ENCODE measurements at regions not wholly inside any gene's neighbourhood (a gene's known extent, or its start where the extent isn't known, plus 50 kb on each side); places are given as distances from the start of the nearest gene placed in this dataset.
"Not testable (repeated sequence)": the region's sequence is repeated elsewhere in the genome, so short reads cannot be mapped to it uniquely, and the experiment has no call there.

GRCh38 chr6:14476793-14477531 lies 359.4 kb downstream of the CD83 start:
- no peak for TF ChIP-seq CTCF (IDR thresholded peaks at IDR 0.05)
- TF ChIP-seq POLR2A (IDR thresholded peaks at IDR 0.05), result peak in 1 of 3 donors; percentile 6
- H3K27me3 ChIP-seq, result no peaks in the 10 kb centered on the region
- 6 to 8% methylated on average over 12 of the region's 12 CpGs for WGBS, 2 donors
- no peaks in the 10 kb centered on the region for H3K36me3 ChIP-seq (replicated peaks in 1 of 2; ENCODE audit: insufficient read depth in 1 of 2, low read depth in 2 of 2)
- H3K4me3 ChIP-seq, result no peak overlapping the region
- intact Hi-C loops (cut with DNase I), result no loop called here
- H3K9me3 ChIP-seq, result no peaks in the 10 kb centered on the region
- peaks cover 8% of the 10 kb centered on the region for H3K4me1 ChIP-seq
- DNase-seq (peak; percentile 52 to 79 (median 64)), ATAC-seq (peak; percentile 91)
- peak overlapping the region; percentile 35 to 77 (median 66) for H3K27ac ChIP-seq

GRCh38 chr6:14477559-14477958 lies 360.0 kb downstream of the CD83 start:
- Histone ChIP-seq H3K4me3 (no peak overlapping the region), H3K4me1 (peaks cover 8% of the 10 kb centered on the region), H3K9me3 (no peaks in the 10 kb centered on the region), H3K27ac (peak overlapping the region; percentile 19 to 77 (median 58)), H3K27me3 (no peaks in the 10 kb centered on the region), H3K36me3 (replicated peaks in 1 of 2; ENCODE audit: insufficient read depth in 1 of 2, low read depth in 2 of 2) (no peaks in the 10 kb centered on the region)
- TF ChIP-seq POLR2A (IDR thresholded peaks at IDR 0.05), result no peak
- no peak for TF ChIP-seq CTCF (IDR thresholded peaks at IDR 0.05)
- DNase-seq (no peak), ATAC-seq (no peak)
- 49 to 59% methylated on average over 7 of the region's 7 CpGs for WGBS, 2 donors
- intact Hi-C loops (cut with DNase I), result no loop called here

GRCh38 chr6:14478381-14479225 lies 361.0 kb downstream of the CD83 start:
- H3K27ac ChIP-seq, result peak overlapping the region in 1 of 4 donors; percentile 77
- intact Hi-C loops (cut with DNase I), result no loop called here
- WGBS, 2 donors, result 60 to 69% methylated on average over 10 of the region's 10 CpGs
- no peak for TF ChIP-seq CTCF (IDR thresholded peaks at IDR 0.05)
- no peak for TF ChIP-seq POLR2A (IDR thresholded peaks at IDR 0.05)
- no peaks in the 10 kb centered on the region for H3K9me3 ChIP-seq
- ATAC-seq, result no peak
- H3K27me3 ChIP-seq, result no peaks in the 10 kb centered on the region
- H3K4me3 ChIP-seq, result no peak overlapping the region
- no peaks in the 10 kb centered on the region for H3K36me3 ChIP-seq (replicated peaks in 1 of 2; ENCODE audit: insufficient read depth in 1 of 2, low read depth in 2 of 2)
- H3K4me1 ChIP-seq, result peaks cover 8% of the 10 kb centered on the region
- DNase-seq, result no peak

- WGBS, 2 donors, result no CpG with 5 or more reads among the region's 1 CpG
- H3K4me3 ChIP-seq; H3K4me1 ChIP-seq; H3K27ac ChIP-seq; H3K27me3 ChIP-seq; intact Hi-C loops (cut with DNase I); H3K36me3 ChIP-seq (replicated peaks in 1 of 2; ENCODE audit: insufficient read depth in 1 of 2, low read depth in 2 of 2); DNase-seq; ATAC-seq; H3K9me3 ChIP-seq: not testable (repeated sequence)
Observed at GRCh38 chr6:14481946-14482345, 364.4 kb downstream of the CD83 start.

GRCh38 chr6:14487625-14488024 lies 370.1 kb downstream of the CD83 start:
- no peak for TF ChIP-seq CTCF (IDR thresholded peaks at IDR 0.05)
- no peak for TF ChIP-seq POLR2A (IDR thresholded peaks at IDR 0.05)
- intact Hi-C loops (cut with DNase I), result no loop called here
- no peaks in the 10 kb centered on the region for H3K27me3 ChIP-seq

More at GRCh38 chr6:14487625-14488024, 370.1 kb downstream of the CD83 start:
- WGBS, 2 donors, result 100% methylated on average over 3 of the region's 3 CpGs; no CpG with 5 or more reads in 1 of the 2 donors
- no peaks in the 10 kb centered on the region for H3K4me1 ChIP-seq
- H3K9me3 ChIP-seq, result no peaks in the 10 kb centered on the region
- H3K27ac ChIP-seq, result no peak overlapping the region
- no peak overlapping the region for H3K4me3 ChIP-seq
- ATAC-seq (no peak), DNase-seq (no peak)
- H3K36me3 ChIP-seq (replicated peaks in 1 of 2; ENCODE audit: insufficient read depth in 1 of 2, low read depth in 2 of 2), result no peaks in the 10 kb centered on the region

Measured in body of pancreas (tissue), 4 donors.